H1 (cell line): ENCODE measurements at regions not wholly inside any gene's neighbourhood (a gene's known extent, or its start where the extent isn't known, plus 50 kb on each side); places are given as distances from the start of the nearest gene placed in this dataset.
A peak's percentile ranks its signal among the peaks of the same experiment; 100 is the strongest.

ENCODE experiments used
- CTCF ChIA-PET: fragments of 300-600 bp; sonication (Branson Sonifier 250); formaldehyde crosslinking; loops from one replicate; lab custom pipeline; 2021; ENCODE audit not compliant: partially characterized antibody; lab: Charles Lee
- POLR2A ChIA-PET: fragments of 300-600 bp; sonication (Branson Sonifier 250); formaldehyde crosslinking; loops from one replicate; lab custom pipeline; 2021; ENCODE audit warnings: inconsistent platforms; ENCODE audit not compliant: partially characterized antibody; lab: Charles Lee
- DNase-seq, 2 experiments: peaks; one replicate each; pipeline versions ENCODE4 v3.0.0 to v3.0.0-alpha.2; 2010 to 2022; ENCODE audit warnings: low spot score in 2 of 2, low read depth in 1 of 2, mixed read lengths in 1 of 2
- FAIRE-seq: peaks from 2 replicates; lab custom pipeline; 2011; peaks lifted over from hg19 to GRCh38; lab: Jason Lieb, UNC
- H2AFZ ChIP-seq: 2 replicates; pipeline ENCODE4 v1.8.1; 2012; ENCODE audit warnings: low read length, inconsistent platforms
- H2AK5ac ChIP-seq: 2 replicates; pipeline ENCODE4 v1.6.1; 2013; ENCODE audit warnings: low read depth, low read length
- H2BK120ac ChIP-seq: replicated peaks from 2 replicates; pipeline ENCODE3; 2013; ENCODE audit warnings: low read depth, low read length, inconsistent platforms
- H2BK12ac ChIP-seq: 2 replicates; pipeline ENCODE4 v1.6.1; 2013; ENCODE audit warnings: low read depth, low read length
- H2BK15ac ChIP-seq: 2 replicates; pipeline ENCODE4 v1.6.1; 2013; ENCODE audit warnings: low read length
- H2BK20ac ChIP-seq: 2 replicates; pipeline ENCODE4 v1.6.1; 2013; ENCODE audit warnings: low read length
- H2BK5ac ChIP-seq: 2 replicates; pipeline ENCODE4 v1.6.1; 2013; ENCODE audit warnings: low read depth, low read length
- H3K14ac ChIP-seq: 2 replicates; pipeline ENCODE4 v1.6.1; 2013; ENCODE audit warnings: inconsistent platforms; ENCODE audit not compliant: insufficient read length
- H3K18ac ChIP-seq: 2 replicates; pipeline ENCODE4 v1.6.1; 2013; ENCODE audit warnings: low read length; ENCODE audit errors: extremely low read depth
- H3K23ac ChIP-seq: 2 replicates; pipeline ENCODE4 v1.6.1; 2013; ENCODE audit warnings: inconsistent platforms; ENCODE audit not compliant: insufficient read length
- H3K23me2 ChIP-seq: 2 replicates; pipeline ENCODE4 v1.6.1; 2013; ENCODE audit warnings: low read depth, low read length
- H3K27ac ChIP-seq: 2 replicates; pipeline ENCODE4 v1.6.1; 2011; ENCODE audit warnings: low read depth, low read length, inconsistent platforms
- H3K27me3 ChIP-seq, 4 experiments: replicated peaks in 1 of 4; 1 replicate in 1 of 4; 2 replicates in 3 of 4; pipeline versions ENCODE4 v1.6.1 to v1.8.1; 2011 to 2013; ENCODE audit warnings: low read length in 3 of 4, mild to moderate bottlenecking in 3 of 4, inconsistent platforms in 2 of 4, mixed read lengths in 2 of 4, moderate library complexity in 1 of 4; ENCODE audit not compliant: control insufficient read depth in 3 of 4, insufficient read depth in 3 of 4; ENCODE audit errors: extremely low read depth in 1 of 4
- H3K36me3 ChIP-seq, 4 experiments: 2 replicates each; pipeline versions ENCODE4 v1.6.1 to v1.8.1; 2011 to 2013; ENCODE audit warnings: mild to moderate bottlenecking in 4 of 4, low read length in 3 of 4, moderate library complexity in 2 of 4, control low read depth in 1 of 4, inconsistent platforms in 1 of 4; ENCODE audit not compliant: insufficient read depth in 4 of 4, control insufficient read depth in 2 of 4
- H3K4ac ChIP-seq: replicated peaks from 2 replicates; pipeline ENCODE3; 2013; ENCODE audit warnings: low read length, low read depth, mixed read lengths, inconsistent platforms; ENCODE audit not compliant: insufficient read length
- H3K4me1 ChIP-seq, 4 experiments: replicated peaks in 1 of 4; 1 replicate in 1 of 4; 2 replicates in 3 of 4; pipeline versions ENCODE4 v1.6.1 to v1.8.1; 2011 to 2013; ENCODE audit warnings: low read length in 3 of 4, inconsistent platforms in 2 of 4, mixed read lengths in 1 of 4; ENCODE audit not compliant: insufficient read depth in 4 of 4, control insufficient read depth in 3 of 4
- H3K4me2 ChIP-seq, 2 experiments: 2 replicates each; pipeline versions ENCODE4 v1.6.1 to v1.8.1; 2011 to 2013; ENCODE audit warnings: low read depth in 2 of 2, low read length in 2 of 2, control low read depth in 1 of 2, inconsistent platforms in 1 of 2, mild to moderate bottlenecking in 1 of 2; ENCODE audit not compliant: insufficient read depth in 1 of 2
- H3K4me3 ChIP-seq, 4 experiments: fragments of 200-600, 300-600 bp in 1 of 4; sonication (generic), shearing (Covaris generic), sonication (Bioruptor Twin) in 1 of 4; 2 replicates each; pipeline versions ENCODE4 v1.5.1 to v1.8.1; 2011 to 2016; ENCODE audit warnings: low read length in 4 of 4, low read depth in 3 of 4, control low read depth in 2 of 4, inconsistent platforms in 2 of 4, mild to moderate bottlenecking in 2 of 4, mixed read lengths in 1 of 4, moderate library complexity in 1 of 4; ENCODE audit not compliant: insufficient read depth in 2 of 4; ENCODE audit errors: extremely low read depth in 1 of 4
- H3K56ac ChIP-seq: replicated peaks from 2 replicates; pipeline ENCODE3; 2013; ENCODE audit warnings: low read depth, mild to moderate bottlenecking, mixed read lengths, low read length, inconsistent platforms; ENCODE audit not compliant: insufficient read length
- H3K79me1 ChIP-seq: 2 replicates; pipeline ENCODE4 v1.6.1; 2013; ENCODE audit warnings: low read depth, low read length, control low read depth
- H3K79me2 ChIP-seq, 2 experiments: 2 replicates each; pipeline versions ENCODE4 v1.6.1 to v1.8.1; 2012 to 2013; ENCODE audit warnings: low read length in 2 of 2, mild to moderate bottlenecking in 2 of 2, inconsistent platforms in 1 of 2; ENCODE audit not compliant: insufficient read depth in 2 of 2, control insufficient read depth in 1 of 2
- H3K9ac ChIP-seq, 4 experiments: replicated peaks in 1 of 4; 1 replicate in 1 of 4; 2 replicates in 3 of 4; pipeline versions ENCODE4 v1.6.1 to v1.8.1; 2011 to 2013; ENCODE audit warnings: low read depth in 3 of 4, low read length in 3 of 4, control low read depth in 2 of 4, mild to moderate bottlenecking in 2 of 4, moderate library complexity in 2 of 4, inconsistent platforms in 1 of 4; ENCODE audit errors: extremely low read depth in 1 of 4
- H3K9me3 ChIP-seq, 2 experiments: 2 replicates each; pipeline versions ENCODE4 v1.6.1 to v1.8.1; 2012 to 2013; ENCODE audit warnings: mild to moderate bottlenecking in 2 of 2, moderate library complexity in 2 of 2, control low read depth in 1 of 2, inconsistent platforms in 1 of 2, low read depth in 1 of 2, low read length in 1 of 2, mixed read lengths in 1 of 2; ENCODE audit not compliant: insufficient read depth in 2 of 2
- H4K20me1 ChIP-seq, 2 experiments: replicated peaks in 1 of 2; 2 replicates each; pipeline versions ENCODE3 to v1.8.1; 2011 to 2013; ENCODE audit warnings: inconsistent platforms in 2 of 2, low read length in 2 of 2, mild to moderate bottlenecking in 1 of 2; ENCODE audit not compliant: insufficient read depth in 2 of 2, control insufficient read depth in 1 of 2
- H4K5ac ChIP-seq: 2 replicates; pipeline ENCODE4 v1.6.1; 2013; ENCODE audit warnings: low read length, low read depth, mixed read lengths, inconsistent platforms; ENCODE audit not compliant: insufficient read length
- H4K8ac ChIP-seq: 2 replicates; pipeline ENCODE4 v1.8.0; 2013; ENCODE audit warnings: mild to moderate bottlenecking, moderate library complexity, low read length, inconsistent platforms; ENCODE audit not compliant: insufficient read depth; ENCODE audit errors: extremely low read depth
- H4K91ac ChIP-seq: replicated peaks from 2 replicates; pipeline ENCODE3; 2013; ENCODE audit warnings: low read length, mixed read lengths, inconsistent platforms; ENCODE audit not compliant: insufficient read length
- SIN3A ChIP-seq, 2 experiments: IDR thresholded peaks in 1 of 2; conservative IDR thresholded peaks in 1 of 2; 2 replicates each; pipeline ENCODE4 v1.6.1; 2011 to 2012; ENCODE audit warnings: low read length in 2 of 2, improper control_type of control experiment in 1 of 2, low read depth in 1 of 2, mild to moderate bottlenecking in 1 of 2
- WGBS, 2 experiments: shearing (Covaris generic) in 1 of 2; methylation state at CpG; one replicate each; pipeline versions ENCODE4 v1.1.6 to v1.1.7; 2013 to 2015; ENCODE audit warnings: low lambda C conversion rate in 2 of 2, mixed read lengths in 2 of 2, inconsistent platforms in 1 of 2, low coverage in 1 of 2, missing lambda C conversion rate in 1 of 2; ENCODE audit not compliant: insufficient replicate concordance in 2 of 2, insufficient coverage in 1 of 2, insufficient read length in 1 of 2; ENCODE audit errors: extremely low coverage in 1 of 2, missing lambda C conversion rate in 1 of 2; 5-methylcytosine and 5-hydroxymethylcytosine counted together
- TF ChIP-seq, protein P1 (sequence below), 3 experiments: IDR thresholded peaks; 1 replicate in 2 of 3; 2 replicates in 1 of 3; pipeline versions ENCODE4 v1.5.1 to v1.6.1; 2011; ENCODE audit warnings: low read length in 3 of 3, mild to moderate bottlenecking in 3 of 3, inconsistent platforms in 2 of 3, low read depth in 1 of 3, moderate library complexity in 1 of 3; ENCODE audit not compliant: insufficient read depth in 1 of 3; ENCODE audit errors: control extremely low read depth in 1 of 3

DNA sequence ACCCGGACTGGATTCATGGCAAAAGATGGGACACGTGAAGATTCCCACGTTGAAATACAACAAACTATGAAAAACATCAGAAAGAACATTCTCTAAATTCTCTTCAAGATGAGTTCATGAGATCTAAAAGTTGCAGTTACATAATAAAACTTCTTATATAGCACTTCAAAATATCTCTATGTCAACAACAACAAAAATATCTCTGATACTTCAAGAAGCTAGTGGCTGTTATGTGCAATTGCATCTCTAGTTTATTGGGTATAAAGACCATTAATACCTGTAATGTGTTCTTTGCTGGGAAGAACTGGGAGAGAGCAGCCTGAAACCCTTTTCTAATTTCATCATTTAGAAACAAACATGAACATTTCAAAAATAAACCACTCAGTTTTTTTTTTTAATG is 69.2 kb upstream of the RGS6 start:
- Histone ChIP-seq H2AK5ac (no peak overlapping the region), H3K18ac (no peak overlapping the region), H3K79me2 (no peaks in the 10 kb centered on the region), H3K14ac (no peak overlapping the region), H3K23me2 (no peaks in the 10 kb centered on the region), H2AFZ (no peak overlapping the region), H3K27ac (no peak overlapping the region), H2BK12ac (no peak overlapping the region), H3K4ac (no peak overlapping the region), H3K4me3 (no peak overlapping the region), H4K91ac (no peak overlapping the region), H3K4me2 (no peak overlapping the region), H3K36me3 (no peaks in the 10 kb centered on the region), H2BK15ac (no peak overlapping the region), H3K56ac (no peak overlapping the region), H2BK20ac (no peak overlapping the region), H4K20me1 (no peaks in the 10 kb centered on the region), H4K8ac (no peak overlapping the region), H3K27me3 (no peaks in the 10 kb centered on the region; a peak in 1 of 7 replicates), H3K79me1 (no peaks in the 10 kb centered on the region), H4K5ac (no peak overlapping the region), H2BK120ac (no peak overlapping the region), H3K23ac (no peak overlapping the region), H3K9ac (no peak overlapping the region), H3K4me1 (no peaks in the 10 kb centered on the region), H2BK5ac (no peak overlapping the region), H3K9me3 (no peaks in the 10 kb centered on the region)
- TF ChIP-seq, protein P1, sequence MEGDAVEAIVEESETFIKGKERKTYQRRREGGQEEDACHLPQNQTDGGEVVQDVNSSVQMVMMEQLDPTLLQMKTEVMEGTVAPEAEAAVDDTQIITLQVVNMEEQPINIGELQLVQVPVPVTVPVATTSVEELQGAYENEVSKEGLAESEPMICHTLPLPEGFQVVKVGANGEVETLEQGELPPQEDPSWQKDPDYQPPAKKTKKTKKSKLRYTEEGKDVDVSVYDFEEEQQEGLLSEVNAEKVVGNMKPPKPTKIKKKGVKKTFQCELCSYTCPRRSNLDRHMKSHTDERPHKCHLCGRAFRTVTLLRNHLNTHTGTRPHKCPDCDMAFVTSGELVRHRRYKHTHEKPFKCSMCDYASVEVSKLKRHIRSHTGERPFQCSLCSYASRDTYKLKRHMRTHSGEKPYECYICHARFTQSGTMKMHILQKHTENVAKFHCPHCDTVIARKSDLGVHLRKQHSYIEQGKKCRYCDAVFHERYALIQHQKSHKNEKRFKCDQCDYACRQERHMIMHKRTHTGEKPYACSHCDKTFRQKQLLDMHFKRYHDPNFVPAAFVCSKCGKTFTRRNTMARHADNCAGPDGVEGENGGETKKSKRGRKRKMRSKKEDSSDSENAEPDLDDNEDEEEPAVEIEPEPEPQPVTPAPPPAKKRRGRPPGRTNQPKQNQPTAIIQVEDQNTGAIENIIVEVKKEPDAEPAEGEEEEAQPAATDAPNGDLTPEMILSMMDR (IDR thresholded peaks at IDR 0.05; ENCODE audit: control extremely low read depth in 1 of 3, insufficient read depth in 1 of 3, low read depth in 1 of 3, low read length in 3 of 3): peak in 1 of 3 experiments; percentile 3; a peak in 1 of 4 replicates
- no peak for TF ChIP-seq SIN3A (conservative IDR thresholded peaks at IDR 0.05 in 1 of 2, IDR thresholded peaks at IDR 0.05 in 1 of 2; ENCODE audit: low read depth in 1 of 2, low read length in 2 of 2)
- FAIRE-seq (no peak), DNase-seq (no peak)
- ChIA-PET POLR2A (no interaction called here), CTCF (interaction anchor here (0.7 to 3.9 kb wide), 6 partner anchors 9 to 268 kb away, joined by 3 to 20 read pairs (median 4); no protein-coding TSS in a partner anchor)
- 94% methylated on average over 3 of the region's 3 CpGs; no CpG with 5 or more reads in 1 of the 2 experiments for WGBS, 2 experiments
